HCT116 (cell line): ENCODE measurements at regions not wholly inside any gene's neighbourhood (a gene's known extent, or its start where the extent isn't known, plus 50 kb on each side); places are given as distances from the start of the nearest gene placed in this dataset.

Experiments used
- ATAC-seq: fragments of 200-7000 bp; cut with Tn5 transposase; 2 replicates; pipeline ENCODE4 v1.9.1; 2020; ENCODE audit warnings: mild to moderate bottlenecking, moderate library complexity
- BruUV-seq: library from RNA; stranded (reverse); fragments of 400-500 nt; replicated peaks from 2 replicates; lab custom pipeline; 2021; lab: Mats Ljungman, UMichigan
- CTCF ChIA-PET: fragments of 300-600 bp; sonication (Branson Sonifier 250); formaldehyde crosslinking; loops from one replicate; lab custom pipeline; 2021; ENCODE audit warnings: antibody characterized with exemption; lab: Charles Lee
- POLR2A ChIA-PET: fragments of 300-600, 350-600 bp; sonication (Branson Sonifier 250); formaldehyde crosslinking; loops from one replicate; lab custom pipeline; 2021; ENCODE audit warnings: antibody characterized with exemption; lab: Charles Lee
- RAD21 ChIA-PET, 2 experiments: fragments of 300-600 bp; sonication (Branson Sonifier 250); formaldehyde crosslinking; loops; one replicate each; lab custom pipeline; 2023; ENCODE audit warnings: low total read pairs in 2 of 2; ENCODE audit not compliant: uncharacterized antibody in 2 of 2, unreplicated experiment in 2 of 2, low non-redundant PET in 1 of 2; lab: Charles Lee
- DNase-seq: peaks from one replicate; pipeline ENCODE4 v3.0.0-alpha.2; 2010; ENCODE audit warnings: low read depth, low spot score
- H2AFZ ChIP-seq: fragments of 200-600 bp; shearing (Covaris generic), sonication (generic); 2 replicates; pipeline ENCODE4 v1.6.1; 2017; ENCODE audit warnings: low read depth, mixed run types, mixed read lengths, antibody characterized with exemption, low read length; ENCODE audit not compliant: poor library complexity, severe bottlenecking
- H3K27ac ChIP-seq: 2 replicates; pipeline ENCODE4 v1.5.1; 2012; ENCODE audit warnings: low read depth, low read length
- H3K27me3 ChIP-seq: fragments of 200-600 bp; sonication (generic); 2 replicates; pipeline ENCODE4 v1.6.1; 2016; ENCODE audit warnings: mixed run types, low read length, mixed read lengths; ENCODE audit not compliant: insufficient read depth
- H3K36me3 ChIP-seq, 2 experiments: fragments of 200-500 bp in 1 of 2; fragments of 200-600 bp in 1 of 2; sonication (Bioruptor generic) in 1 of 2; sonication (generic) in 1 of 2; 2 replicates each; pipeline versions ENCODE4 v1.5.1 to v1.6.1; 2014 to 2016; ENCODE audit warnings: low read length in 2 of 2, inconsistent platforms in 1 of 2, mixed read lengths in 1 of 2, mixed run types in 1 of 2; ENCODE audit not compliant: insufficient read depth in 2 of 2, control insufficient read depth in 1 of 2
- H3K4me1 ChIP-seq, 2 experiments: fragments of 200-600 bp in 1 of 2; sonication (generic) in 1 of 2; 2 replicates each; pipeline versions ENCODE4 v1.5.1 to v1.6.1; 2012 to 2017; ENCODE audit warnings: low read length in 2 of 2, inconsistent platforms in 1 of 2, mild to moderate bottlenecking in 1 of 2, mixed read lengths in 1 of 2, mixed run types in 1 of 2, moderate library complexity in 1 of 2; ENCODE audit not compliant: insufficient read depth in 2 of 2, control insufficient read depth in 1 of 2
- H3K4me2 ChIP-seq: fragments of 200-600 bp; sonication (generic); 2 replicates; pipeline ENCODE4 v1.6.1; 2017; ENCODE audit warnings: mixed run types, low read length, mixed read lengths
- H3K4me3 ChIP-seq, 2 experiments: fragments of 200-600 bp in 1 of 2; sonication (generic) in 1 of 2; replicated peaks in 1 of 2; 2 replicates each; pipeline ENCODE4 v1.5.1; 2011 to 2016; ENCODE audit warnings: low read length in 2 of 2, control low read depth in 1 of 2, low read depth in 1 of 2, mild to moderate bottlenecking in 1 of 2, mixed read lengths in 1 of 2, mixed run types in 1 of 2
- H3K79me2 ChIP-seq: fragments of 200-600 bp; sonication (generic); 2 replicates; pipeline ENCODE4 v1.6.1; 2017; ENCODE audit warnings: mild to moderate bottlenecking, mixed run types, low read length, moderate library complexity, mixed read lengths; ENCODE audit not compliant: insufficient read depth
- H3K9ac ChIP-seq: fragments of 200-600 bp; sonication (generic); 2 replicates; pipeline ENCODE4 v1.6.1; 2016; ENCODE audit warnings: low read length, mixed read lengths
- H3K9me2 ChIP-seq: fragments of 200-600 bp; sonication (generic), shearing (Covaris generic); 2 replicates; pipeline ENCODE4 v1.6.1; 2017; ENCODE audit warnings: mixed run types, mild to moderate bottlenecking, moderate library complexity; ENCODE audit not compliant: insufficient read depth
- H3K9me3 ChIP-seq, 2 experiments: fragments of 200-500 bp in 1 of 2; fragments of 200-600 bp in 1 of 2; sonication (Bioruptor generic) in 1 of 2; sonication (generic) in 1 of 2; 2 replicates each; pipeline ENCODE4 v1.6.1; 2014 to 2017; ENCODE audit warnings: low read length in 2 of 2, mixed read lengths in 2 of 2, inconsistent platforms in 1 of 2, low read depth in 1 of 2, mild to moderate bottlenecking in 1 of 2, mixed run types in 1 of 2, moderate library complexity in 1 of 2; ENCODE audit not compliant: control insufficient read depth in 1 of 2, insufficient read depth in 1 of 2
- H4K20me1 ChIP-seq: fragments of 200-600 bp; sonication (generic), shearing (Covaris generic); 2 replicates; pipeline ENCODE4 v1.6.1; 2017; ENCODE audit warnings: mixed run types, mild to moderate bottlenecking, moderate library complexity; ENCODE audit not compliant: insufficient read depth
- ATF3 ChIP-seq: IDR thresholded peaks from 2 replicates; pipeline ENCODE4 v1.6.1; 2012
- CEBPB ChIP-seq: IDR thresholded peaks from 2 replicates; pipeline ENCODE4 v1.6.1; 2012; ENCODE audit warnings: low read depth
- CTCF ChIP-seq, 3 experiments: fragments of 200-600 bp in 1 of 3; sonication (generic) in 1 of 3; IDR thresholded peaks in 2 of 3; conservative IDR thresholded peaks in 1 of 3; 2 replicates each; pipeline ENCODE4 v1.5.1; 2012 to 2017; ENCODE audit warnings: low read depth in 2 of 3, low read length in 2 of 3, antibody characterized with exemption in 1 of 3, borderline replicate concordance in 1 of 3, control low read depth in 1 of 3, mild to moderate bottlenecking in 1 of 3, mixed read lengths in 1 of 3, mixed run types in 1 of 3, moderate library complexity in 1 of 3; ENCODE audit not compliant: insufficient read depth in 1 of 3
- ELF1 ChIP-seq: IDR thresholded peaks from 2 replicates; pipeline ENCODE4 v1.6.1; 2012; ENCODE audit warnings: low read depth, borderline replicate concordance
- EZH2 ChIP-seq: fragments of 200-600 bp; sonication (generic); IDR thresholded peaks from 2 replicates; pipeline ENCODE4 v1.6.1; 2017; ENCODE audit warnings: antibody characterized with exemption, mixed run types
- EZH2phosphoT487 ChIP-seq: fragments of 200-600 bp; IDR thresholded peaks from 2 replicates; pipeline ENCODE4 v1.6.1; 2018; ENCODE audit warnings: antibody characterized with exemption, borderline replicate concordance
- RAD21 ChIP-seq: IDR thresholded peaks from 2 replicates; pipeline ENCODE4 v1.6.1; 2012; ENCODE audit warnings: low read depth, mild to moderate bottlenecking
- REST ChIP-seq: IDR thresholded peaks from 2 replicates; pipeline ENCODE4 v1.6.1; 2012; ENCODE audit warnings: low read depth
- SP1 ChIP-seq: IDR thresholded peaks from 2 replicates; pipeline ENCODE4 v1.6.1; 2012; ENCODE audit warnings: low read depth
- TCF7L2 ChIP-seq: IDR thresholded peaks from 2 replicates; pipeline ENCODE4 v1.7.0; 2011; ENCODE audit warnings: borderline replicate concordance, inconsistent platforms; ENCODE audit not compliant: insufficient read depth, insufficient read length; ENCODE audit errors: extremely low read depth
- YY1 ChIP-seq: IDR thresholded peaks from 2 replicates; pipeline ENCODE4 v1.6.1; 2011; ENCODE audit warnings: low read length, low read depth, moderate library complexity, mild to moderate bottlenecking; ENCODE audit not compliant: insufficient replicate concordance; ENCODE audit errors: extremely low read depth
- ZFX ChIP-seq: fragments of 450-650 bp; IDR thresholded peaks from 2 replicates; pipeline ENCODE4 v1.6.1; 2017
- ZNF274 ChIP-seq: fragments of 200-500 bp; sonication (Bioruptor generic); IDR thresholded peaks from 2 replicates; pipeline ENCODE4 v1.6.1; 2014; ENCODE audit warnings: mild to moderate bottlenecking, low read depth, low read length, inconsistent platforms
- intact Hi-C: fragments of 100-400 bp; cut with micrococcal nuclease; formaldehyde crosslinking; loops from 2 replicates; pipeline ENCODE4 v1.10.0; 2022
- TF ChIP-seq, protein P1 (sequence below): IDR thresholded peaks from 2 replicates; pipeline ENCODE4 v1.6.1; 2012

DNA sequence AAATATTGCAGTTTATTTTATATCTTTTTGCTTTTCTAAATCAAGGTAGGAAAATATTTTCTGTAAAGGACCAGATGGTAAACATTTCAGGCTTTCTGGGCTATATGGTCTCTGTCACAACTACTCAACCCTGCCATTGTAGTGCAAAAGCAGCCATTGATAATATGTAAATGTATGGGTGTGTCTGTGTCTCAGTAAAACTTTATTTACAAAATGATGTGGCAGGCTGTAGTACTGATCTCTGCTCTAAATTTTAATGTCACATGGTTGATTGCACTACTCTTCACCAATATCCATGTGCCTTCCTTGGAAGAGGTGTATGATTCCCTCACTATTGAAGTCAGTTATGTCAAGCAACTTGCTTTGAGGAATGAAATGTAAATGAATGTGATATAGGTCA, 175.0 kb downstream of the GOLIM4 start:
- no peak for DNase-seq
- Histone ChIP-seq H3K9ac (no peak overlapping the region), H3K9me3 (no peaks in the 10 kb centered on the region), H3K27me3 (no peaks in the 10 kb centered on the region), H2AFZ (no peak overlapping the region), H3K4me3 (no peak overlapping the region), H3K36me3 (no peaks in the 10 kb centered on the region), H3K4me2 (no peak overlapping the region), H3K4me1 (no peaks in the 10 kb centered on the region), H3K9me2 (no peaks in the 10 kb centered on the region), H3K27ac (no peak overlapping the region), H4K20me1 (no peaks in the 10 kb centered on the region), H3K79me2 (no peaks in the 10 kb centered on the region)
- ATAC-seq: no peak
- ChIA-PET CTCF (no interaction called here), RAD21 (no interaction called here), POLR2A (no interaction called here)
- BruUV-seq: no TSS peak
- intact Hi-C loops: loop anchor here (10.0 kb wide), 1 partner anchor 244 kb away; no protein-coding TSS in a partner anchor
- TF ChIP-seq ZNF274 (no peak), CEBPB (no peak), CTCF (IDR thresholded peaks at IDR 0.05 in 2 of 3, conservative IDR thresholded peaks at IDR 0.05 in 1 of 3; ENCODE audit: borderline replicate concordance in 1 of 3, insufficient read depth in 1 of 3, low read depth in 2 of 3, low read length in 2 of 3) (no peak)
- TF ChIP-seq, protein P1, sequence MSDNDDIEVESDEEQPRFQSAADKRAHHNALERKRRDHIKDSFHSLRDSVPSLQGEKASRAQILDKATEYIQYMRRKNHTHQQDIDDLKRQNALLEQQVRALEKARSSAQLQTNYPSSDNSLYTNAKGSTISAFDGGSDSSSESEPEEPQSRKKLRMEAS: no peak

GRCh38 chr3:167919590-167919989, 176.1 kb downstream of the GOLIM4 start:
- DNase-seq (no peak), ATAC-seq (no peak)
- no peaks in the 10 kb centered on the region for H4K20me1 ChIP-seq
- H3K4me3 ChIP-seq: no peak overlapping the region
- BruUV-seq: no TSS peak
- RAD21 ChIA-PET: no interaction called here
- no peak overlapping the region for H3K9ac ChIP-seq
- no peaks in the 10 kb centered on the region for H3K27me3 ChIP-seq
- H3K27ac ChIP-seq: no peak overlapping the region
- no peak overlapping the region for H3K4me2 ChIP-seq
- intact Hi-C loops: no loop called here
- H3K36me3 ChIP-seq: no peaks in the 10 kb centered on the region
- CTCF ChIA-PET: no interaction called here
- H3K9me3 ChIP-seq: no peaks in the 10 kb centered on the region
- H3K79me2 ChIP-seq: no peaks in the 10 kb centered on the region
- POLR2A ChIA-PET: no interaction called here
- H3K4me1 ChIP-seq: no peaks in the 10 kb centered on the region
- H2AFZ ChIP-seq: no peak overlapping the region
- H3K9me2 ChIP-seq: no peaks in the 10 kb centered on the region
- TF ChIP-seq RAD21: no peak
- no peak for TF ChIP-seq ATF3
- no peak for TF ChIP-seq EZH2
- no peak for TF ChIP-seq EZH2phosphoT487
- TF ChIP-seq ELF1: no peak
- no peak for TF ChIP-seq TCF7L2
- TF ChIP-seq REST: no peak
- no peak for TF ChIP-seq YY1
- no peak for TF ChIP-seq SP1
- no peak for TF ChIP-seq ZFX
- TF ChIP-seq CEBPB: no peak
